K562 (cell line): ENCODE measurements at regions not wholly inside any gene's neighbourhood (a gene's known extent, or its start where the extent isn't known, plus 50 kb on each side); places are given as distances from the start of the nearest gene placed in this dataset.

ENCODE experiments used
- C11orf30 ChIP-seq: fragments of 450-650 bp; IDR thresholded peaks from 2 replicates; pipeline ENCODE4 v1.6.1; 2016; ENCODE audit warnings: low read depth, mild to moderate bottlenecking
- DMBX1 ChIP-seq: fragments of 250-450 bp; sonication (Bioruptor Pico); IDR thresholded peaks from 2 replicates; pipeline ENCODE4 v1.8.0; 2022; ENCODE audit warnings: inconsistent platforms, mild to moderate bottlenecking, moderate library complexity, borderline replicate concordance
- HBP1 ChIP-seq: fragments of 450-650 bp; formaldehyde crosslinking; IDR thresholded peaks from 2 replicates; pipeline ENCODE4 v1.4.0; 2022; ENCODE audit warnings: missing genetic modification characterization
- HNRNPK ChIP-seq: fragments of 200-400 bp; formaldehyde crosslinking; IDR thresholded peaks from one replicate; pipeline ENCODE4 v1.6.1; 2018; ENCODE audit warnings: mild to moderate bottlenecking, low read depth, low read length; ENCODE audit not compliant: poor library complexity, severe bottlenecking
- JUNB ChIP-seq: fragments of 450-650 bp; formaldehyde crosslinking; conservative IDR thresholded peaks from 2 replicates; pipeline ENCODE4 v1.4.0; 2020; ENCODE audit warnings: mild to moderate bottlenecking
- MEF2A ChIP-seq: IDR thresholded peaks from 2 replicates; pipeline ENCODE4 v1.6.1; 2011; ENCODE audit warnings: low read depth, mild to moderate bottlenecking, low read length, moderate library complexity; ENCODE audit not compliant: control insufficient read depth
- MEF2D ChIP-seq: conservative IDR thresholded peaks from 2 replicates; pipeline ENCODE4 v1.6.1; 2016; ENCODE audit warnings: low read depth, missing genetic modification characterization, missing compliant biosample characterization
- MTA2 ChIP-seq: fragments of 450-650 bp; IDR thresholded peaks from 2 replicates; pipeline ENCODE4 v1.6.1; 2016; ENCODE audit warnings: low read depth
- NFE2 ChIP-seq: IDR thresholded peaks from 2 replicates; pipeline ENCODE4 v1.6.1; 2014; ENCODE audit warnings: antibody characterized with exemption, low read depth
- SMAD4 ChIP-seq: fragments of 250-450 bp; sonication (Bioruptor Pico); conservative IDR thresholded peaks from 2 replicates; pipeline ENCODE4 v1.8.0; 2021; ENCODE audit warnings: inconsistent platforms, mild to moderate bottlenecking, moderate library complexity
- TBL1XR1 ChIP-seq, 2 experiments: IDR thresholded peaks; 2 replicates each; pipeline ENCODE4 v1.6.1; 2012; ENCODE audit warnings: improper control_type of control experiment in 2 of 2, low read length in 2 of 2, mild to moderate bottlenecking in 1 of 2
- ZNF212 ChIP-seq: fragments of 450-650 bp; formaldehyde crosslinking; IDR thresholded peaks from 2 replicates; pipeline ENCODE4 v1.4.0; 2020; ENCODE audit warnings: mild to moderate bottlenecking
- ZNF75A ChIP-seq: fragments of 450-650 bp; formaldehyde crosslinking; IDR thresholded peaks from 2 replicates; pipeline ENCODE4 v1.4.0; 2020; ENCODE audit warnings: mild to moderate bottlenecking
- TF ChIP-seq, protein P1 (sequence below): fragments of 250-450 bp; sonication (Bioruptor Pico); IDR thresholded peaks from 2 replicates; pipeline ENCODE4 v1.4.0; 2020; ENCODE audit warnings: mild to moderate bottlenecking
- TF ChIP-seq, protein P2 (sequence below): fragments of 450-650 bp; IDR thresholded peaks from 2 replicates; pipeline ENCODE4 v1.6.1; 2017; ENCODE audit warnings: antibody characterized with exemption, mild to moderate bottlenecking
- TF ChIP-seq, protein P3 (sequence below): fragments of 250-450 bp; sonication (Bioruptor Pico); IDR thresholded peaks from 2 replicates; pipeline ENCODE4 v1.8.0; 2021; ENCODE audit warnings: mild to moderate bottlenecking, moderate library complexity
- TF ChIP-seq, protein P4 (sequence below): sonication (generic); formaldehyde crosslinking; IDR thresholded peaks from 2 replicates; pipeline ENCODE4 v1.8.1; 2023; ENCODE audit warnings: mild to moderate bottlenecking, missing genetic modification reagents

GRCh38 chr4:184534511-184535391 is 60.4 kb upstream of the IRF2 start (continued):
- TF ChIP-seq, protein P1, sequence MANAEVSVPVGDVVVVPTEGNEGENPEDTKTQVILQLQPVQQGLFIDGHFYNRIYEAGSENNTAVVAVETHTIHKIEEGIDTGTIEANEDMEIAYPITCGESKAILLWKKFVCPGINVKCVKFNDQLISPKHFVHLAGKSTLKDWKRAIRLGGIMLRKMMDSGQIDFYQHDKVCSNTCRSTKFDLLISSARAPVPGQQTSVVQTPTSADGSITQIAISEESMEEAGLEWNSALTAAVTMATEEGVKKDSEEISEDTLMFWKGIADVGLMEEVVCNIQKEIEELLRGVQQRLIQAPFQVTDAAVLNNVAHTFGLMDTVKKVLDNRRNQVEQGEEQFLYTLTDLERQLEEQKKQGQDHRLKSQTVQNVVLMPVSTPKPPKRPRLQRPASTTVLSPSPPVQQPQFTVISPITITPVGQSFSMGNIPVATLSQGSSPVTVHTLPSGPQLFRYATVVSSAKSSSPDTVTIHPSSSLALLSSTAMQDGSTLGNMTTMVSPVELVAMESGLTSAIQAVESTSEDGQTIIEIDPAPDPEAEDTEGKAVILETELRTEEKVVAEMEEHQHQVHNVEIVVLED (CRISPR knock-in tag) = no peak
- TF ChIP-seq ZNF212 (CRISPR knock-in tag) = no peak
- peak; percentile 83 for TF ChIP-seq NFE2
- no peak for TF ChIP-seq MTA2
- TF ChIP-seq HBP1 (CRISPR knock-in tag) = no peak
- TF ChIP-seq, protein P2, sequence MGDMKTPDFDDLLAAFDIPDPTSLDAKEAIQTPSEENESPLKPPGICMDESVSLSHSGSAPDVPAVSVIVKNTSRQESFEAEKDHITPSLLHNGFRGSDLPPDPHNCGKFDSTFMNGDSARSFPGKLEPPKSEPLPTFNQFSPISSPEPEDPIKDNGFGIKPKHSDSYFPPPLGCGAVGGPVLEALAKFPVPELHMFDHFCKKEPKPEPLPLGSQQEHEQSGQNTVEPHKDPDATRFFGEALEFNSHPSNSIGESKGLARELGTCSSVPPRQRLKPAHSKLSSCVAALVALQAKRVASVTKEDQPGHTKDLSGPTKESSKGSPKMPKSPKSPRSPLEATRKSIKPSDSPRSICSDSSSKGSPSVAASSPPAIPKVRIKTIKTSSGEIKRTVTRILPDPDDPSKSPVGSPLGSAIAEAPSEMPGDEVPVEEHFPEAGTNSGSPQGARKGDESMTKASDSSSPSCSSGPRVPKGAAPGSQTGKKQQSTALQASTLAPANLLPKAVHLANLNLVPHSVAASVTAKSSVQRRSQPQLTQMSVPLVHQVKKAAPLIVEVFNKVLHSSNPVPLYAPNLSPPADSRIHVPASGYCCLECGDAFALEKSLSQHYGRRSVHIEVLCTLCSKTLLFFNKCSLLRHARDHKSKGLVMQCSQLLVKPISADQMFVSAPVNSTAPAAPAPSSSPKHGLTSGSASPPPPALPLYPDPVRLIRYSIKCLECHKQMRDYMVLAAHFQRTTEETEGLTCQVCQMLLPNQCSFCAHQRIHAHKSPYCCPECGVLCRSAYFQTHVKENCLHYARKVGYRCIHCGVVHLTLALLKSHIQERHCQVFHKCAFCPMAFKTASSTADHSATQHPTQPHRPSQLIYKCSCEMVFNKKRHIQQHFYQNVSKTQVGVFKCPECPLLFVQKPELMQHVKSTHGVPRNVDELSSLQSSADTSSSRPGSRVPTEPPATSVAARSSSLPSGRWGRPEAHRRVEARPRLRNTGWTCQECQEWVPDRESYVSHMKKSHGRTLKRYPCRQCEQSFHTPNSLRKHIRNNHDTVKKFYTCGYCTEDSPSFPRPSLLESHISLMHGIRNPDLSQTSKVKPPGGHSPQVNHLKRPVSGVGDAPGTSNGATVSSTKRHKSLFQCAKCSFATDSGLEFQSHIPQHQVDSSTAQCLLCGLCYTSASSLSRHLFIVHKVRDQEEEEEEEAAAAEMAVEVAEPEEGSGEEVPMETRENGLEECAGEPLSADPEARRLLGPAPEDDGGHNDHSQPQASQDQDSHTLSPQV = no peak; the same call in none of the 2 replicates
- TF ChIP-seq ZNF75A (CRISPR knock-in tag) = no peak
- TF ChIP-seq, protein P3, sequence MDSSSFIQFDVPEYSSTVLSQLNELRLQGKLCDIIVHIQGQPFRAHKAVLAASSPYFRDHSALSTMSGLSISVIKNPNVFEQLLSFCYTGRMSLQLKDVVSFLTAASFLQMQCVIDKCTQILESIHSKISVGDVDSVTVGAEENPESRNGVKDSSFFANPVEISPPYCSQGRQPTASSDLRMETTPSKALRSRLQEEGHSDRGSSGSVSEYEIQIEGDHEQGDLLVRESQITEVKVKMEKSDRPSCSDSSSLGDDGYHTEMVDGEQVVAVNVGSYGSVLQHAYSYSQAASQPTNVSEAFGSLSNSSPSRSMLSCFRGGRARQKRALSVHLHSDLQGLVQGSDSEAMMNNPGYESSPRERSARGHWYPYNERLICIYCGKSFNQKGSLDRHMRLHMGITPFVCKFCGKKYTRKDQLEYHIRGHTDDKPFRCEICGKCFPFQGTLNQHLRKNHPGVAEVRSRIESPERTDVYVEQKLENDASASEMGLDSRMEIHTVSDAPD = no peak
- TF ChIP-seq MEF2D (tag) = peak; percentile 68
- TF ChIP-seq TBL1XR1 (IDR thresholded peaks at IDR 0.05; ENCODE audit: low read length in 2 of 2) = peak in 1 of 2 experiments; percentile 48; a peak in 1 of 4 replicates
- peak; percentile 80 for TF ChIP-seq C11orf30
- no peak for TF ChIP-seq SMAD4 (CRISPR knock-in tag)
- TF ChIP-seq MEF2A = peak; percentile 35; the same call in 1 of the 2 replicates
- TF ChIP-seq DMBX1 = no peak
- no peak for TF ChIP-seq JUNB (CRISPR knock-in tag)
- TF ChIP-seq, protein P4, sequence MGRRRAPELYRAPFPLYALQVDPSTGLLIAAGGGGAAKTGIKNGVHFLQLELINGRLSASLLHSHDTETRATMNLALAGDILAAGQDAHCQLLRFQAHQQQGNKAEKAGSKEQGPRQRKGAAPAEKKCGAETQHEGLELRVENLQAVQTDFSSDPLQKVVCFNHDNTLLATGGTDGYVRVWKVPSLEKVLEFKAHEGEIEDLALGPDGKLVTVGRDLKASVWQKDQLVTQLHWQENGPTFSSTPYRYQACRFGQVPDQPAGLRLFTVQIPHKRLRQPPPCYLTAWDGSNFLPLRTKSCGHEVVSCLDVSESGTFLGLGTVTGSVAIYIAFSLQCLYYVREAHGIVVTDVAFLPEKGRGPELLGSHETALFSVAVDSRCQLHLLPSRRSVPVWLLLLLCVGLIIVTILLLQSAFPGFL = no peak
- TF ChIP-seq HNRNPK = no peak
